ENCODE measurements at regions not wholly inside any gene's neighbourhood (a gene's known extent, or its start where the extent isn't known, plus 50 kb on each side); places are given as distances from the start of the nearest gene placed in this dataset.
"Not testable (repeated sequence)": the region's sequence is repeated elsewhere in the genome, so short reads cannot be mapped to it uniquely, and the experiment has no call there.

DNA sequence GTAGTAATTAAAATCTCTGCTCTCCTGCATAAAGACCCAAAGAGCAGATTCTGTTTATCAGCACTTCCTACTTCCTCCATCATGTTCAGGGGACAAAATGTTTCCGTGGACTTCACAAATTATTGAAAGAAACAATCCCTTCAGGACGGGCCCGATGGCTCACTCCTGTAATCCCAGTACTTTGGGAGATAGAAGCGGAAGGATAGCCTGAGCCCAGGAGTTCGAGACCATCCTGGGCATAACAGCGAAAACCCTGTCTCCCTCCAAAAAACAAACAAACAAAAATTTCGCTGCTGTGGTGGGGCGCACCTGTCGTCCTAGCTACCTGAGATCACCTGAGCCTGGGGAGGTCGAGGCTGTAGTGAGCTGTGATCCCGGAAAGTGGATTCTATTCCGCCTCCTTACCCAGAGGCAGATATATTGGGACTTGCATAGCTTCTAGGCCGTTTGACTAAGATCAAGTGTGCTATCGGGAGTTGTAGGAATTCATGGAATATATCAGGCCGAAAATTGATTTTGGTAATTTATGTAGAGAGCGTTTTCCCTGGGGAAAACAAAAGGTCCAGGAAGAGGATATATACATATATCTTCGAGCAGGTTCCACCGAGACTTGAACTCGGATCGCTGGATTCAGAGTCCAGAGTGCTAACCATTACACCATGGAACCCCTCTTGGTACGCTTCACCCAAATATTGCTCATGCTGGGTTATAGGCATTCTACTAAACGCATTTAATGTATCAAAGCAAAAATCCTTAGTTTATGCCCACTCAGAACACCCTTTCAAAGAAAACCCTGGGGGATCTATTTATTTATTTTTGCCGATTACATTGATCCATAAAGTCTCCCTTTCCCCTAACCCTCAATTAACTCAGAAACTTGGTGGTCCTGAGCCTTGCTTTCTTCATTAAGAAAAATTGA, 74.5 kb upstream of the ZNF184 start:
- FAIRE-seq = peak; percentile 62
- DNase-seq (ENCODE audit: low spot score) = peak; percentile 22

DNA sequence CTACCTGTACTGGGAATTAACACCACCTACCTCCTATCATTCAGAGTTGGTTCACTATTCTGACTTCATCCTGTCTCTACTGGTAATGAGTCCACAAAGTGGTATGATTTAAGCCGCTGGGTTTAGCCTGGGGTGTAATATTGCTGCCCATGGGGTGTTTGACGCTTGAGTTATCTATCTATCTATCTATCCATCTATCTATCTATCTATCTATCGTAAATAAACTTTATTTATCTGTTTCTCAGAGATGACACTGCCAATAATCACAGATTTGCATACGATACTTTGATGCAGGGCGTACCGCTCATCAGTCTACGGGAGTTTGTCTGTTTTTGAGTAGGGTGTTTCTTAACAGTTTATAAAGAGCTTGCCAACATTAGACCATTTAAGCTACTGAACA, 73.6 kb upstream of the ZNF184 start:
- DNase-seq (ENCODE audit: low spot score) (no peak), FAIRE-seq (no peak)

DNA sequence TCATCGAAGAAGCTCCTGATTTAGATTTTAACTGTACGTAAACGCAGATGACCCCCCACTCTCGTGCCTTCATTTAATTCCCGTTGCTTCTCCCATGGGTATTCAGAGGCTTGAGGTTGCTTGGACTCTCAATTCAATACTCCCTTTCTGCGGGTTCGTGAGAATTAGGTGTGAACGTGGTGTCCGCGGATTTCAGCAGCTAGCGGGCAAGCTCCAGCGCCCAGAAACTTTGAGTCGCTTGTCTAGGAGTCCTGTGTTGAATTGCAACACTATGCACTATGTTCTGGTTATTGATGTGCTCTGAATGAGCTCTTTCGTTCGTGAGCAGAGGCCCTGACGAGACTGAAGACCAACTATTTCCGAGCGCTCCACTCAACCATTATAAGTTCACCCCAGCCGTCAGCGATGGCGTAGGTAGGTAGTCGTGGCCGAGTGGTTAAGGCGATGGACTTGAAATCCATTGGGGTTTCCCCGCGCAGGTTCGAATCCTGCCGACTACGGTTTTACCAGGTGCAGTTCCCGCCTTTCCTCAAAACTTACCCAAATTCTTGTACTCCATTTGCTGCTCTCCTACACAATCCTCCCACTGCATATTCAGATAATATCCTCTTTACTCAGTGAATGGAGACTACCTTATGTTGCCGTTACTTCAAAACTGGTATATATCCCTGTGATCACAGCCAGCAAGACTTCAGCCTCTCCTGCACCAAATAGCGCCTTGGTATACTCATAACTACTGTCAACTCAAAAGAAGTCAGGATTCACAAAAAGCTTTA, 72.6 kb upstream of the ZNF184 start:
- no peak for DNase-seq (ENCODE audit: low spot score)
- FAIRE-seq = no peak

GRCh38 chr6:27544612-27545260, 71.8 kb upstream of the ZNF184 start:
- no peak for DNase-seq (ENCODE audit: low spot score)
- no peak for FAIRE-seq

- FAIRE-seq; DNase-seq (ENCODE audit: low spot score): not testable (repeated sequence)
Observed at GRCh38 chr6:27544135-27544534, 71.2 kb upstream of the ZNF184 start.

DNA sequence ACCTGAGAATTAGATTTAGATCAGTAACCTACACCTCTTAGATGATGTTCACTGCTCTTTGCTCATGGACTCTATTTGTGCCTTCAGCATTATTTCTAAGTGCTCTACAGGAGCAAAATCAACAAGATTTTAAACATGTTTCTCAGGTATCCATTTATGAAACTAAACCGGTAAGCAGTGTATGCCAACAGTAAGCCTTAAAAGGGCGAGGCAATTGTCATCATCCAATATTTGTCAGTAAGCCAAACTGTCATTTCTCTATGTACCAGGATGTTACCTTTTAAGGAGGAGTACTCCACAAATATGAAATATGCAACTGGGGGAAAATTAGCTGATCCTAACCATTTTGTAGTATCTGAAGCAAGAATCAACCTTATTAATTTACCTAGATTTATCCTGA, 69.6 kb upstream of the ZNF184 start:
- DNase-seq (ENCODE audit: low spot score) (no peak), FAIRE-seq (no peak)

GRCh38 chr6:27541933-27542297, 69.0 kb upstream of the ZNF184 start:
- FAIRE-seq (no peak), DNase-seq (ENCODE audit: low spot score) (no peak)

GRCh38 chr6:27541212-27541932, 68.5 kb upstream of the ZNF184 start:
- no peak for DNase-seq (ENCODE audit: low spot score)
- no peak for FAIRE-seq

DNA sequence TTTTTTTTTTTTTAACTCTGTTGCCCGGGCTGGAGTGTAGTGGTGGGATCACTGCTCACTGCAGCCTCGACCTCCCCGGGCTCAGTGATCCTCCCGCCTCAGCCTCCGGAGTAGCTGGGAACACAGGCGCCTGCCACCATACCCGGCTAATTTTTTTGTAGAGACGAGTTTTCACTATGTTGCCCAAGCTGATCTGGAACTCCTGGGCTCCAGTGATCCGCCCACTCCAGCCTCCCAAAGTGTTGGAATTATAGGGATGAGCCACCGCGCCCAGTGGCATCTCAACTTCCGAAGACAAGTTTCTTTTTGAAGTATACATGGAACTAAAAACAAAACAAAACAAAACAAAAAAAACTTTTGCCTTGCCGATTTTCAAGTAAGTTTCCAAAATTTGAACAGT, 66.6 kb upstream of the ZNF184 start:
- no peak for DNase-seq (ENCODE audit: low spot score)
- no peak for FAIRE-seq

DNA sequence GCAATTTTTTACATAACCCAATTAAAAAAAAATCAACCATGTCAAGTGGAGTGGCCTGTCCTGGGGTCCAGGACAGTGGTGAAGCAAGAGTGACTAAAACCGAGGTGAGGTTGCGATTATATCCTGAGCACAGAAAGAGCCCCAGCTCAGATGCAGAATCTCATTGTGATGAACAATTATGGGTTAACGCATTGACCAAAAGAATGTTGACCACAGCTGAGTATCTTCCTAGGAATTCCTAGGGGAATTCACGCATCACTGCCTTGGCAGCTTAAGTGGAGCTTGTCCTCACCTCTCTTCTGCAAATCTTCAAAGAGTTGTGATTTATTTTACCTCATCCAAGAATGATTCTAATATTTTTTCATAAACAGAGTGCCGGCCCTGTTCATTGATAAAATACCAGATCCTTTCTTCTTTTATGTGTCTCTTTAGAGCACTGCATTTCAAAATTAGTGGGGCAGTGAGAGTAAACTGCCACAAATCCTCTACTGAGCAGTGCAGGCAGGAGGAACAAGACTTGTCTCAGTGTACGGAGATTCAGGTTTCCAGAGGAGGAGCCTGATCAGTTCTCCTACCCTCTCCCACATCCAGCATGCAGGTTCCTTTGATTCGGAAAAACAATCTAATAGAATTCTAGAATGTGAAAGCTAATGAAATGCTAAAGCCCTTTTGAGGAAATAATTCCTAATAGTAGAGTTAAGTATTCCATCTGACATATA, 60.1 kb upstream of the ZNF184 start:
- DNase-seq (ENCODE audit: low spot score) (peak; percentile 64), FAIRE-seq (no peak)

DNA sequence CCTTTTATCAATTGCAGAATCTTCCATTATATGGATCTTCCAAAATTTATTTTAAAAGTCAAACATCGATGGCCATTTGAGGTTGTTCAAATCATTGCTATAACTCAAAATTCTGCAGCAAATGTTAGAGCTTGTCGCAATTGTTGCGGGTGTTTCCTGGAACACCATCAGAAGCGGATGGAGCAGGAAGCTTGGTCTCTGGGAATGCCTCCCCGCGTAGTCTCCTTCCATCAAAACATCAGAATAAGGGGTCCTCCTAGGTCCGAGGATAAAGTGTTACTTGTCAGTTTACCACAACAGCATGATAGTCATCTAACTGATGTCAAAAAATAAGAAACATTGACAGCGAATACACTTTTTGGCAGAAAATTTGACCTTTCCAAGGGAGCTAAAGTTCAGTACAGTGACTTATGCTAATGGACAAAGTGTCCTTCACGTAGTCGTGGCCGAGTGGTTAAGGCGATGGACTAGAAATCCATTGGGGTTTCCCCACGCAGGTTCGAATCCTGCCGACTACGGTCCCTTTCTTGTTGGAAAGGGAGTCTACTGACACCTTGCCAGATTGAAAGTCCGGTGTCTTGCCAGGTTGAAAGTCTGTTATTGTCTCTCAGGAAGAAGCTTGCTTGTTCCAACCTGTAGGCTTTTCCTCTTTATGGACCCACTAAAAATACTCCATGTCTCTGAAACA, 59.0 kb upstream of the ZNF184 start:
- DNase-seq (ENCODE audit: low spot score) (no peak), FAIRE-seq (no peak)

DNA sequence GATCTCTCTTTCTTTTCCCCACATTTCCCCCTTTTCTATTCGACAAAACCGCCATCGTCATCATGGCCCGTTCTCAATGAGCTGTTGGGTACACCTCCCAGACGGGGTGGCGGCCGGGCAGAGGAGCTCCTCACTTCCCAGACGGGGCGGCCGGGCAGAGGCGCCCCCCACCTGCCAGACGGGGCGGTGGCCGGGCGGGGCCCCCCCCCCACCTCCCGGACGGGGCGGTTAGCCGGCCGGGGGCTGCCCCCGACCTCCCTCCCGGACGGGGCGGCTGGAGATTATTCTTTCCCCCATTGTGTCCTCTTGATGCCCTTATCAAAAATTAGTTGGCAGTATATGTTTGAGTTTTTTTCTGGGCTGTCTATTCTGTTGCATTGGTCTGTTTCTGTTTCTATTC, 56.9 kb upstream of the ZNF184 start:
- FAIRE-seq; DNase-seq (ENCODE audit: low spot score): not testable (repeated sequence)

GRCh38 chr6:27528714-27529113, 55.8 kb upstream of the ZNF184 start:
- no peak for DNase-seq (ENCODE audit: low spot score)
- no peak for FAIRE-seq

All from urothelium cell line (cell line).